Pancreas (tissue), 10 donors: ENCODE measurements at regions not wholly inside any gene's neighbourhood (a gene's known extent, or its start where the extent isn't known, plus 50 kb on each side); places are given as distances from the start of the nearest gene placed in this dataset.

Experiments used
- ATAC-seq, 4 donors: fragments of 200-7000 bp; cut with Tn5 transposase; one replicate each; pipeline versions ENCODE4 v1.8.0 to v1.9.1; 2020; ENCODE audit warnings: mild to moderate bottlenecking in 4 of 4, moderate library complexity in 4 of 4
- DNase-seq, 6 donors: peaks; one replicate each; pipeline ENCODE4 v3.0.0-alpha.2; 2020
- FAIRE-seq: peaks from 2 replicates; lab custom pipeline; 2012; peaks lifted over from hg19 to GRCh38; lab: Jason Lieb, UNC
- H3K27ac ChIP-seq, 4 donors: fragments of 200-600 bp; sonication (generic); 1 replicate in 3 of 4; 2 replicates in 1 of 4; pipeline versions ENCODE4 v1.5.0 to v1.8.0; 2020
- H3K27me3 ChIP-seq, 4 donors: fragments of 200-600 bp; one replicate each; pipeline ENCODE4 v1.8.0; 2021
- H3K36me3 ChIP-seq, 3 donors: fragments of 200-600 bp; sonication (generic) in 1 of 3; one replicate each; pipeline versions ENCODE4 v1.5.0 to v1.8.0; 2020 to 2021
- H3K4me1 ChIP-seq, 3 donors: fragments of 200-600 bp; one replicate each; pipeline ENCODE4 v1.8.0; 2021
- H3K4me3 ChIP-seq, 4 donors: fragments of 200-600 bp; sonication (generic) in 2 of 4; one replicate each; pipeline versions ENCODE4 v1.5.0 to v1.8.0; 2020 to 2021
- H3K9me3 ChIP-seq, 4 donors: fragments of 200-600 bp; one replicate each; pipeline ENCODE4 v1.8.0; 2021
- WGBS, 2 donors: extraction: QIAGEN DNeasy Blood & Tissue Kit; methylation state at CpG; one replicate each; pipeline ENCODE4 v1.1.7; 2013; 5-methylcytosine and 5-hydroxymethylcytosine counted together
- intact Hi-C, 3 donors: fragments of 100-400 bp; cut with DNase I; formaldehyde crosslinking; loops; one replicate each; pipeline versions ENCODE4 v1.11.1 to v1.14.2; 2022
- TF ChIP-seq, protein P1 (sequence below), 4 donors: fragments of 200-600 bp; sonication (generic) in 3 of 4; IDR thresholded peaks; one replicate each; pipeline versions ENCODE4 v1.5.0 to v1.8.0; 2021; ENCODE audit warnings: antibody characterized with exemption in 4 of 4
- donor health status: healthy with polysubstance abuse.
- donor health status: DM: no; HTN: no; CAD: no; lungs with moderate emphysema.
- donor health status: DM: no; HTN: no; CAD: no.
- donor health status: control.
- donor health status: control.
- donor health status: Bipolar disorder and iron deficiency.
- donor health status: DM: yes; HTN: yes; CAD: no.
- donor health status: DM: no; HTN: no; CAD: no.
- donor health status: DM: no; HTN: no; CAD: no.
- donor health status: DM: yes; HTN: yes; CAD: no.

DNA sequence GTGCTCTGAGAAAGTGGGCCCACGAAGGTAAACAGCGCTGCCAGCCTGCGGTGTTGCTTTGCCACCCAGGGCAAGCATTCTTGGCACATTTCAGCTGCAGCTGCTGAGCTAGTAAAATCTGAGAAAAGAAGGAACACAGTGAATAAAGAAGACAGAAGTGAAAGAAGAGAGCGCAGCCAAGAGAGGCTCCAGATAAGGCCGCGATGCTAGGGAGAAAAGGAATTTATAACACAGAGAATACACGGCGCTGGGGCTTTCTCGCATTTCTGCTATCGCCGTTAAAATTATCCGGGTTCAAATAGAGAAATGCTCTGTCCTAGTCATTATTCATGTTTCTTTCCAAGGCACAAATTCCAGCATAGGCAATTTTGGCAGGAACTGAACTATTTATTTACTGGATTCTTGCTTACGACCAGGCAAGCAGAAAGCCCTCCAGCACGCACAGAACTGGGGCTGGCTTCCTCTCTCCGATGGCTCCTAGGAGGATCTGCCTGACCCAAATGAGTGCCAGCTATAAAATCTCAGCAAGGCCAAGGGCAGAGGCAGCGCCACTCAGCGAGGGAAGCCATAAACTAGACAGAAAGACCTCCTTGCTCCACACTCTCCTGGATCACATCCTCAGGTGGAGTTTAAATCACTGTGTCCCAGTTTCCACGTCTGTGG is 111.2 kb downstream of the ATPSCKMT start:
- Histone ChIP-seq H3K27ac (no peak overlapping the region), H3K4me3 (no peak overlapping the region), H3K9me3 (no peaks in the 10 kb centered on the region), H3K4me1 (no peaks in the 10 kb centered on the region), H3K27me3 (no peaks in the 10 kb centered on the region), H3K36me3 (no peaks in the 10 kb centered on the region)
- FAIRE-seq, result no peak
- TF ChIP-seq, protein P1, sequence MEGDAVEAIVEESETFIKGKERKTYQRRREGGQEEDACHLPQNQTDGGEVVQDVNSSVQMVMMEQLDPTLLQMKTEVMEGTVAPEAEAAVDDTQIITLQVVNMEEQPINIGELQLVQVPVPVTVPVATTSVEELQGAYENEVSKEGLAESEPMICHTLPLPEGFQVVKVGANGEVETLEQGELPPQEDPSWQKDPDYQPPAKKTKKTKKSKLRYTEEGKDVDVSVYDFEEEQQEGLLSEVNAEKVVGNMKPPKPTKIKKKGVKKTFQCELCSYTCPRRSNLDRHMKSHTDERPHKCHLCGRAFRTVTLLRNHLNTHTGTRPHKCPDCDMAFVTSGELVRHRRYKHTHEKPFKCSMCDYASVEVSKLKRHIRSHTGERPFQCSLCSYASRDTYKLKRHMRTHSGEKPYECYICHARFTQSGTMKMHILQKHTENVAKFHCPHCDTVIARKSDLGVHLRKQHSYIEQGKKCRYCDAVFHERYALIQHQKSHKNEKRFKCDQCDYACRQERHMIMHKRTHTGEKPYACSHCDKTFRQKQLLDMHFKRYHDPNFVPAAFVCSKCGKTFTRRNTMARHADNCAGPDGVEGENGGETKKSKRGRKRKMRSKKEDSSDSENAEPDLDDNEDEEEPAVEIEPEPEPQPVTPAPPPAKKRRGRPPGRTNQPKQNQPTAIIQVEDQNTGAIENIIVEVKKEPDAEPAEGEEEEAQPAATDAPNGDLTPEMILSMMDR (IDR thresholded peaks at IDR 0.05), result no peak
- 82 to 83% methylated on average over 18 of the region's 18 CpGs for WGBS, 2 donors
- ATAC-seq, result peak in 1 of 4 donors; percentile 22
- intact Hi-C loops, result no loop called here
- no peak for DNase-seq

- intact Hi-C loops, result no loop called here
- WGBS, 2 donors, result 24 to 28% methylated on average over 2 of the region's 2 CpGs
- no peaks in the 10 kb centered on the region for H3K27me3 ChIP-seq
- no peaks in the 10 kb centered on the region for H3K4me1 ChIP-seq
- H3K27ac ChIP-seq, result no peak overlapping the region
- ATAC-seq, result no peak
- no peak for FAIRE-seq
- no peak overlapping the region for H3K4me3 ChIP-seq
- no peak for DNase-seq
- TF ChIP-seq, protein P1 (IDR thresholded peaks at IDR 0.05), result no peak
- H3K9me3 ChIP-seq, result no peaks in the 10 kb centered on the region
- no peaks in the 10 kb centered on the region for H3K36me3 ChIP-seq
Measured at GRCh38 chr5:10133830-10134229, 115.9 kb downstream of the ATPSCKMT start.

- ATAC-seq, result no peak
- Histone ChIP-seq H3K27me3 (no peaks in the 10 kb centered on the region), H3K9me3 (no peaks in the 10 kb centered on the region), H3K4me1 (no peaks in the 10 kb centered on the region), H3K4me3 (no peak overlapping the region), H3K27ac (no peak overlapping the region), H3K36me3 (no peaks in the 10 kb centered on the region)
- intact Hi-C loops, result no loop called here
- 31 to 33% methylated on average over 3 of the region's 3 CpGs for WGBS, 2 donors
- TF ChIP-seq, protein P1 (IDR thresholded peaks at IDR 0.05), result no peak
- DNase-seq, result no peak
- no peak for FAIRE-seq
Measured at GRCh38 chr5:10130881-10131280, 118.8 kb downstream of the ATPSCKMT start.

- FAIRE-seq, result no peak
- WGBS, 2 donors, result 90 to 92% methylated on average over 6 of the region's 6 CpGs
Measured at GRCh38 chr5:10126900-10127299, 122.8 kb downstream of the ATPSCKMT start.

DNA sequence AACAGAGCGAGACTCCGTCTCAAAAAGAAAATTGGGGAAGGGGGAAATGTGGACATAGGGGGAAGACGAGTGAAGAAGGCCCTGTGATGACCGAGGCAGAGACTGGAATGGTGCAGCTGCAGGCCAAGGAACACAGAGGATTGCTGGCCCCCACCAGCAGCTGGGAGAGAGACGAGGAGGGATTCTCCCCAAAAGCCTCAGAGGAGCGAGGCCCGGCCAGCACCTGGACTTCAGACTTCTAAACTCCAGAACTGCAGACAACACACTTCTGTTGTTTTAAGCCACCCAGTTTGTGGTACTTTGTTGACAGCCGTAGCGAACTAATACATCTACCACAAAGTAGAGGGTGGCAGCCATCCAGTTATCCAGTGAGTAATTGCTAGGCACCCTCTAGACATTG is 124.6 kb downstream of the ATPSCKMT start:
- Histone ChIP-seq H3K27ac (no peak overlapping the region), H3K4me3 (no peak overlapping the region), H3K27me3 (no peaks in the 10 kb centered on the region), H3K36me3 (no peaks in the 10 kb centered on the region), H3K9me3 (no peaks in the 10 kb centered on the region), H3K4me1 (no peaks in the 10 kb centered on the region)
- DNase-seq (no peak), ATAC-seq (no peak), FAIRE-seq (no peak)
- TF ChIP-seq, protein P1 (IDR thresholded peaks at IDR 0.05), result no peak
- intact Hi-C loops, result no loop called here
- 83 to 93% methylated on average over 9 of the region's 9 CpGs for WGBS, 2 donors

More at GRCh38 chr5:10126900-10127299, 122.8 kb downstream of the ATPSCKMT start:
- DNase-seq, result no peak
- Histone ChIP-seq H3K4me1 (no peaks in the 10 kb centered on the region), H3K4me3 (no peak overlapping the region), H3K27ac (no peak overlapping the region), H3K36me3 (no peaks in the 10 kb centered on the region), H3K9me3 (no peaks in the 10 kb centered on the region), H3K27me3 (no peaks in the 10 kb centered on the region)
- intact Hi-C loops, result no loop called here
- ATAC-seq, result no peak
- TF ChIP-seq, protein P1 (IDR thresholded peaks at IDR 0.05), result no peak
